Liver (tissue), 8 donors: ENCODE measurements at regions not wholly inside any gene's neighbourhood (a gene's known extent, or its start where the extent isn't known, plus 50 kb on each side); places are given as distances from the start of the nearest gene placed in this dataset.

Source experiments
- DNase-seq: peaks from one replicate; pipeline ENCODE4 v3.0.0-alpha.2; 2017; ENCODE audit warnings: low spot score
- H3K27ac ChIP-seq, 2 donors: one replicate each; pipeline ENCODE4 v1.7.0; 2013; ENCODE audit warnings: inconsistent platforms in 2 of 2, low read length in 2 of 2, control low read depth in 1 of 2, low read depth in 1 of 2, mild to moderate bottlenecking in 1 of 2
- H3K27me3 ChIP-seq, 4 donors: one replicate each; pipeline versions ENCODE4 v1.6.1 to v1.7.0; 2013; ENCODE audit warnings: low read length in 3 of 4, inconsistent platforms in 1 of 4, mild to moderate bottlenecking in 1 of 4, moderate library complexity in 1 of 4; ENCODE audit not compliant: control insufficient read depth in 4 of 4, insufficient read depth in 4 of 4
- H3K36me3 ChIP-seq, 4 donors: one replicate each; pipeline versions ENCODE4 v1.6.1 to v1.7.0; 2013; ENCODE audit warnings: low read length in 3 of 4, mild to moderate bottlenecking in 3 of 4, low read depth in 1 of 4, moderate library complexity in 1 of 4; ENCODE audit not compliant: control insufficient read depth in 4 of 4, insufficient read depth in 3 of 4
- H3K4me1 ChIP-seq, 4 donors: one replicate each; pipeline versions ENCODE4 v1.6.1 to v1.7.0; 2013; ENCODE audit warnings: low read length in 3 of 4, mild to moderate bottlenecking in 3 of 4, moderate library complexity in 1 of 4; ENCODE audit not compliant: control insufficient read depth in 4 of 4, insufficient read depth in 4 of 4
- H3K4me3 ChIP-seq, 3 donors: one replicate each; pipeline versions ENCODE4 v1.6.1 to v1.7.0; 2013; ENCODE audit warnings: low read length in 3 of 3, control low read depth in 1 of 3, low read depth in 1 of 3, mild to moderate bottlenecking in 1 of 3
- H3K9ac ChIP-seq, 2 donors: one replicate each; pipeline ENCODE4 v1.7.0; 2013; ENCODE audit warnings: low read length in 2 of 2, mild to moderate bottlenecking in 2 of 2, moderate library complexity in 2 of 2, control low read depth in 1 of 2, low read depth in 1 of 2
- H3K9me3 ChIP-seq, 4 donors: one replicate each; pipeline versions ENCODE4 v1.6.1 to v1.7.0; 2013; ENCODE audit warnings: low read length in 3 of 4; ENCODE audit not compliant: control insufficient read depth in 4 of 4
- EGR1 ChIP-seq, 2 donors: IDR thresholded peaks; 2 replicates each; pipeline ENCODE4 v1.6.1; 2016 to 2018; ENCODE audit warnings: antibody characterized with exemption in 2 of 2, low read depth in 2 of 2
- FOXA1 ChIP-seq: IDR thresholded peaks from 2 replicates; pipeline ENCODE4 v1.6.1; 2016; ENCODE audit warnings: antibody characterized with exemption
- FOXA2 ChIP-seq: IDR thresholded peaks from 2 replicates; pipeline ENCODE4 v1.6.1; 2016; ENCODE audit warnings: antibody characterized with exemption
- GABPA ChIP-seq, 2 donors: IDR thresholded peaks in 1 of 2; conservative IDR thresholded peaks in 1 of 2; 2 replicates each; pipeline ENCODE4 v1.6.1; 2016; ENCODE audit warnings: antibody characterized with exemption in 2 of 2, mild to moderate bottlenecking in 1 of 2, moderate library complexity in 1 of 2
- HNF4A ChIP-seq, 2 donors: conservative IDR thresholded peaks; 2 replicates each; pipeline ENCODE4 v1.6.1; 2016; ENCODE audit warnings: antibody characterized with exemption in 2 of 2, mild to moderate bottlenecking in 2 of 2
- HNF4G ChIP-seq: IDR thresholded peaks from 2 replicates; pipeline ENCODE4 v1.6.1; 2016; ENCODE audit warnings: antibody characterized with exemption
- JUND ChIP-seq, 2 donors: IDR thresholded peaks; 2 replicates each; pipeline ENCODE4 v1.6.1; 2016; ENCODE audit warnings: antibody characterized with exemption in 2 of 2
- MAX ChIP-seq: IDR thresholded peaks from 2 replicates; pipeline ENCODE4 v1.6.1; 2016; ENCODE audit warnings: antibody characterized with exemption
- NR2F2 ChIP-seq: IDR thresholded peaks from 2 replicates; pipeline ENCODE4 v1.6.1; 2016; ENCODE audit warnings: antibody characterized with exemption
- RAD21 ChIP-seq, 2 donors: IDR thresholded peaks; 2 replicates each; pipeline ENCODE4 v1.6.1; 2016; ENCODE audit warnings: antibody characterized with exemption in 2 of 2, mild to moderate bottlenecking in 2 of 2
- RXRA ChIP-seq, 2 donors: IDR thresholded peaks; 2 replicates each; pipeline ENCODE4 v1.6.1; 2017 to 2018; ENCODE audit warnings: antibody characterized with exemption in 2 of 2, mild to moderate bottlenecking in 1 of 2
- SP1 ChIP-seq: IDR thresholded peaks from 2 replicates; pipeline ENCODE4 v1.6.1; 2018; ENCODE audit warnings: antibody characterized with exemption, mild to moderate bottlenecking
- TAF1 ChIP-seq: conservative IDR thresholded peaks from 2 replicates; pipeline ENCODE4 v1.6.1; 2016; ENCODE audit warnings: antibody characterized with exemption, mild to moderate bottlenecking
- YY1 ChIP-seq: IDR thresholded peaks from 2 replicates; pipeline ENCODE4 v1.6.1; 2016; ENCODE audit warnings: antibody characterized with exemption, mild to moderate bottlenecking
- WGBS: extraction: QIAGEN DNeasy Blood & Tissue Kit; methylation state at CpG from one replicate; pipeline ENCODE4 v1.1.7; 2013; 5-methylcytosine and 5-hydroxymethylcytosine counted together
- TF ChIP-seq, protein P1 (sequence below): IDR thresholded peaks from 2 replicates; pipeline ENCODE4 v1.6.1; 2016; ENCODE audit warnings: antibody characterized with exemption
- TF ChIP-seq, protein P2 (sequence below): IDR thresholded peaks from 2 replicates; pipeline ENCODE4 v1.6.1; 2016; ENCODE audit warnings: antibody characterized with exemption
- TF ChIP-seq, protein P3 (sequence below): fragments of 150-350 bp; IDR thresholded peaks from 2 replicates; pipeline ENCODE4 v1.5.1; 2017; ENCODE audit warnings: improper control_type of control experiment, low read depth, low read length; ENCODE audit not compliant: missing input control
- TF ChIP-seq, protein P4 (sequence below): IDR thresholded peaks from 2 replicates; pipeline ENCODE4 v1.6.1; 2016; ENCODE audit warnings: antibody characterized with exemption, mild to moderate bottlenecking
- donor health status: healthy.
- donor health status: healthy.
- donor health status: healthy.
- donor health status: healthy.
- donor health status: healthy.

DNA sequence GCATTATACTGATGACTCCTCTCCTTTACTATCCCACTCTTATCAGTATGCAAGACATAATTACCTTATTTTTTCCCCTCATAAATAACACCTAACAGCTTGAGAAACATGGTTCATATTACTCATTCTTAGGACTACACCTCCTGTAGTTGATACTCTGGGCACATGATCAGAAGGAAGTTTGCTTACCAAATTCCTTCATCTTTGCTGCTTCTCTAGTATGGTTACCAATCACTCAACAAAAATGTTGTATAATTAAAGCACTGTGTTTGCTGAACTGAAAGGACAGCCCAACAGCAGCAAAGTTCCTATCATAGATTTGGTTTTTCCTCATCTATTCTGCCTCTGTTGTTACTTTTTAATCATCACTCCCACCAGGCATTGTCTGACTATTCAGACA, 586.3 kb downstream of the LRRIQ3 start:
- TF ChIP-seq JUND (IDR thresholded peaks at IDR 0.05) (no peak), MAX (no peak), FOXA1 (no peak), YY1 (no peak), SP1 (no peak), GABPA (IDR thresholded peaks at IDR 0.05 in 1 of 2, conservative IDR thresholded peaks at IDR 0.05 in 1 of 2) (no peak), HNF4G (no peak), NR2F2 (no peak)
- TF ChIP-seq, protein P1, sequence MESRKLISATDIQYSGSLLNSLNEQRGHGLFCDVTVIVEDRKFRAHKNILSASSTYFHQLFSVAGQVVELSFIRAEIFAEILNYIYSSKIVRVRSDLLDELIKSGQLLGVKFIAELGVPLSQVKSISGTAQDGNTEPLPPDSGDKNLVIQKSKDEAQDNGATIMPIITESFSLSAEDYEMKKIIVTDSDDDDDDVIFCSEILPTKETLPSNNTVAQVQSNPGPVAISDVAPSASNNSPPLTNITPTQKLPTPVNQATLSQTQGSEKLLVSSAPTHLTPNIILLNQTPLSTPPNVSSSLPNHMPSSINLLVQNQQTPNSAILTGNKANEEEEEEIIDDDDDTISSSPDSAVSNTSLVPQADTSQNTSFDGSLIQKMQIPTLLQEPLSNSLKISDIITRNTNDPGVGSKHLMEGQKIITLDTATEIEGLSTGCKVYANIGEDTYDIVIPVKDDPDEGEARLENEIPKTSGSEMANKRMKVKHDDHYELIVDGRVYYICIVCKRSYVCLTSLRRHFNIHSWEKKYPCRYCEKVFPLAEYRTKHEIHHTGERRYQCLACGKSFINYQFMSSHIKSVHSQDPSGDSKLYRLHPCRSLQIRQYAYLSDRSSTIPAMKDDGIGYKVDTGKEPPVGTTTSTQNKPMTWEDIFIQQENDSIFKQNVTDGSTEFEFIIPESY = no peak
- TF ChIP-seq, protein P2, sequence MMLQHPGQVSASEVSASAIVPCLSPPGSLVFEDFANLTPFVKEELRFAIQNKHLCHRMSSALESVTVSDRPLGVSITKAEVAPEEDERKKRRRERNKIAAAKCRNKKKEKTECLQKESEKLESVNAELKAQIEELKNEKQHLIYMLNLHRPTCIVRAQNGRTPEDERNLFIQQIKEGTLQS = no peak
- Histone ChIP-seq H3K27ac (no peak overlapping the region), H3K4me1 (no peaks in the 10 kb centered on the region), H3K27me3 (no peaks in the 10 kb centered on the region), H3K9me3 (no peaks in the 10 kb centered on the region), H3K36me3 (no peaks in the 10 kb centered on the region), H3K4me3 (no peak overlapping the region), H3K9ac (no peak overlapping the region)
- DNase-seq = no peak

GRCh38 chr1:73604739-73605138, 593.2 kb downstream of the LRRIQ3 start:
- H3K9me3 ChIP-seq = no peaks in the 10 kb centered on the region
- TF ChIP-seq HNF4G = no peak
- no peak for TF ChIP-seq GABPA (IDR thresholded peaks at IDR 0.05 in 1 of 2, conservative IDR thresholded peaks at IDR 0.05 in 1 of 2)
- no peak for TF ChIP-seq FOXA1
- TF ChIP-seq, protein P3, sequence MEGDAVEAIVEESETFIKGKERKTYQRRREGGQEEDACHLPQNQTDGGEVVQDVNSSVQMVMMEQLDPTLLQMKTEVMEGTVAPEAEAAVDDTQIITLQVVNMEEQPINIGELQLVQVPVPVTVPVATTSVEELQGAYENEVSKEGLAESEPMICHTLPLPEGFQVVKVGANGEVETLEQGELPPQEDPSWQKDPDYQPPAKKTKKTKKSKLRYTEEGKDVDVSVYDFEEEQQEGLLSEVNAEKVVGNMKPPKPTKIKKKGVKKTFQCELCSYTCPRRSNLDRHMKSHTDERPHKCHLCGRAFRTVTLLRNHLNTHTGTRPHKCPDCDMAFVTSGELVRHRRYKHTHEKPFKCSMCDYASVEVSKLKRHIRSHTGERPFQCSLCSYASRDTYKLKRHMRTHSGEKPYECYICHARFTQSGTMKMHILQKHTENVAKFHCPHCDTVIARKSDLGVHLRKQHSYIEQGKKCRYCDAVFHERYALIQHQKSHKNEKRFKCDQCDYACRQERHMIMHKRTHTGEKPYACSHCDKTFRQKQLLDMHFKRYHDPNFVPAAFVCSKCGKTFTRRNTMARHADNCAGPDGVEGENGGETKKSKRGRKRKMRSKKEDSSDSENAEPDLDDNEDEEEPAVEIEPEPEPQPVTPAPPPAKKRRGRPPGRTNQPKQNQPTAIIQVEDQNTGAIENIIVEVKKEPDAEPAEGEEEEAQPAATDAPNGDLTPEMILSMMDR = no peak
- TF ChIP-seq, protein P4, sequence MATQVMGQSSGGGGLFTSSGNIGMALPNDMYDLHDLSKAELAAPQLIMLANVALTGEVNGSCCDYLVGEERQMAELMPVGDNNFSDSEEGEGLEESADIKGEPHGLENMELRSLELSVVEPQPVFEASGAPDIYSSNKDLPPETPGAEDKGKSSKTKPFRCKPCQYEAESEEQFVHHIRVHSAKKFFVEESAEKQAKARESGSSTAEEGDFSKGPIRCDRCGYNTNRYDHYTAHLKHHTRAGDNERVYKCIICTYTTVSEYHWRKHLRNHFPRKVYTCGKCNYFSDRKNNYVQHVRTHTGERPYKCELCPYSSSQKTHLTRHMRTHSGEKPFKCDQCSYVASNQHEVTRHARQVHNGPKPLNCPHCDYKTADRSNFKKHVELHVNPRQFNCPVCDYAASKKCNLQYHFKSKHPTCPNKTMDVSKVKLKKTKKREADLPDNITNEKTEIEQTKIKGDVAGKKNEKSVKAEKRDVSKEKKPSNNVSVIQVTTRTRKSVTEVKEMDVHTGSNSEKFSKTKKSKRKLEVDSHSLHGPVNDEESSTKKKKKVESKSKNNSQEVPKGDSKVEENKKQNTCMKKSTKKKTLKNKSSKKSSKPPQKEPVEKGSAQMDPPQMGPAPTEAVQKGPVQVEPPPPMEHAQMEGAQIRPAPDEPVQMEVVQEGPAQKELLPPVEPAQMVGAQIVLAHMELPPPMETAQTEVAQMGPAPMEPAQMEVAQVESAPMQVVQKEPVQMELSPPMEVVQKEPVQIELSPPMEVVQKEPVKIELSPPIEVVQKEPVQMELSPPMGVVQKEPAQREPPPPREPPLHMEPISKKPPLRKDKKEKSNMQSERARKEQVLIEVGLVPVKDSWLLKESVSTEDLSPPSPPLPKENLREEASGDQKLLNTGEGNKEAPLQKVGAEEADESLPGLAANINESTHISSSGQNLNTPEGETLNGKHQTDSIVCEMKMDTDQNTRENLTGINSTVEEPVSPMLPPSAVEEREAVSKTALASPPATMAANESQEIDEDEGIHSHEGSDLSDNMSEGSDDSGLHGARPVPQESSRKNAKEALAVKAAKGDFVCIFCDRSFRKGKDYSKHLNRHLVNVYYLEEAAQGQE = no peak
- TF ChIP-seq TAF1 = no peak
- no peak for TF ChIP-seq NR2F2
- no peak for TF ChIP-seq RXRA (IDR thresholded peaks at IDR 0.05)
- no peak for TF ChIP-seq RAD21 (IDR thresholded peaks at IDR 0.05)
- TF ChIP-seq MAX = no peak
- TF ChIP-seq, protein P2 = no peak
- TF ChIP-seq HNF4A (conservative IDR thresholded peaks at IDR 0.05) = no peak
- no peak for TF ChIP-seq JUND (IDR thresholded peaks at IDR 0.05)
- no peak for TF ChIP-seq FOXA2
- no peak for TF ChIP-seq SP1
- no peak for TF ChIP-seq EGR1 (IDR thresholded peaks at IDR 0.05; ENCODE audit: low read depth in 2 of 2)
- no peak for TF ChIP-seq YY1
- TF ChIP-seq, protein P1 = no peak
- no peak for DNase-seq
- no peaks in the 10 kb centered on the region for H3K27me3 ChIP-seq
- H3K36me3 ChIP-seq = no peaks in the 10 kb centered on the region
- H3K4me1 ChIP-seq = no peaks in the 10 kb centered on the region
- no peak overlapping the region for H3K27ac ChIP-seq
- no peak overlapping the region for H3K4me3 ChIP-seq
- no peak overlapping the region for H3K9ac ChIP-seq
- WGBS = 61% methylated on average over 2 of the region's 2 CpGs
